ENCODE measurements at regions not wholly inside any gene's neighbourhood (a gene's known extent, or its start where the extent isn't known, plus 50 kb on each side); places are given as distances from the start of the nearest gene placed in this dataset.

DNA sequence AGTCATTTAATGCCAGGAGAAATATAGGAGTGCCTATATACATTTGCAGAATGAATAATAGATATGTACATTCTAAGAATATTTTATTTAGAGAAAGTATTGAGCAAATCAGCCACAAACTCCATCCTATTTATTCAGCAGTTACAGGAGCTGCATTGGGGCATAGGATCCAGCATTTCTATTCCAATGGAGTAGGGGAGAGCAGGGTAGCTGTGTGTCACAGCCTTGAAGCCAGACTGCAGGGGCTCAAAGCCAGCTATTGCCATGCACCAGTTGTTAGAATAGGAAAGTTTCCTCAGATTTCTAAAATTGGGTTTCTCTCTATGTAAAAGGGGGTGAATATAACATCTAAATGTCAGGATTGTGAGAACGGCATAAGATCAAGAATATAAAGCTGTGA, 116.8 kb upstream of the MYO3A start:
- TF ChIP-seq, protein P1, sequence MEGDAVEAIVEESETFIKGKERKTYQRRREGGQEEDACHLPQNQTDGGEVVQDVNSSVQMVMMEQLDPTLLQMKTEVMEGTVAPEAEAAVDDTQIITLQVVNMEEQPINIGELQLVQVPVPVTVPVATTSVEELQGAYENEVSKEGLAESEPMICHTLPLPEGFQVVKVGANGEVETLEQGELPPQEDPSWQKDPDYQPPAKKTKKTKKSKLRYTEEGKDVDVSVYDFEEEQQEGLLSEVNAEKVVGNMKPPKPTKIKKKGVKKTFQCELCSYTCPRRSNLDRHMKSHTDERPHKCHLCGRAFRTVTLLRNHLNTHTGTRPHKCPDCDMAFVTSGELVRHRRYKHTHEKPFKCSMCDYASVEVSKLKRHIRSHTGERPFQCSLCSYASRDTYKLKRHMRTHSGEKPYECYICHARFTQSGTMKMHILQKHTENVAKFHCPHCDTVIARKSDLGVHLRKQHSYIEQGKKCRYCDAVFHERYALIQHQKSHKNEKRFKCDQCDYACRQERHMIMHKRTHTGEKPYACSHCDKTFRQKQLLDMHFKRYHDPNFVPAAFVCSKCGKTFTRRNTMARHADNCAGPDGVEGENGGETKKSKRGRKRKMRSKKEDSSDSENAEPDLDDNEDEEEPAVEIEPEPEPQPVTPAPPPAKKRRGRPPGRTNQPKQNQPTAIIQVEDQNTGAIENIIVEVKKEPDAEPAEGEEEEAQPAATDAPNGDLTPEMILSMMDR (IDR thresholded peaks at IDR 0.05; ENCODE audit: low read depth, low read length, poor library complexity, severe bottlenecking), result no peak
- no peak for TF ChIP-seq EZH2phosphoT487 (IDR thresholded peaks at IDR 0.05; ENCODE audit: borderline replicate concordance, low read length)

Data from DOHH2 (cell line).